ENCODE measurements at regions not wholly inside any gene's neighbourhood (a gene's known extent, or its start where the extent isn't known, plus 50 kb on each side); places are given as distances from the start of the nearest gene placed in this dataset.

DNA sequence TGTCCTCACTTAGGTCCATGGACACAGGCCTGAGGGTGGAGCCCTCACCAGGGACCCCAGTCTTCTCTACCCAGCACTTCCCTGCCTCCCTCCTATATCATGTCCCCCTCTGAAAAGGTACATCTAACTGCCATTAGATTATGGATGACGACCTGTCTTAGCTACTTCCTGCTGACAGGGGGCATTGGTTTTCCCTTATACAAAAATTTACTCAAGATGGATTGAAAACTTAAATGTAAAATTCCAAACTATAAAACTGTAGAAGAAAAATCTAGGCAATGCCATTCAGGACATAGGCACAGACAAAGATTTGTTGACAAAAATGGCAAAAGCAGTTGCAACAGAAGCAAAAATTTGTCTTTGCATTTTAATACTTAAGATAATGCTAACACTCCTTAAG lies 623.2 kb upstream of the FAM174A start:
- Histone ChIP-seq H3K4me3 (IDR thresholded peaks at IDR 0.05; ENCODE audit: insufficient read depth, low read depth, low read length) (no peak overlapping the region), H3K9ac (no peak overlapping the region), H2AFZ (ENCODE audit: low read depth) (no peak overlapping the region), H3K27me3 (ENCODE audit: insufficient read depth, low read depth) (no peaks in the 10 kb centered on the region), H3K79me2 (ENCODE audit: insufficient read depth, low read depth) (no peaks in the 10 kb centered on the region), H3K27ac (no peak overlapping the region), H3K4me2 (no peak overlapping the region), H3K4me1 (ENCODE audit: low read depth, poor library complexity, severe bottlenecking) (no peaks in the 10 kb centered on the region), H4K20me1 (ENCODE audit: insufficient read depth) (no peaks in the 10 kb centered on the region), H3K36me3 (ENCODE audit: insufficient read depth) (no peaks in the 10 kb centered on the region)
- TF ChIP-seq, protein P1, sequence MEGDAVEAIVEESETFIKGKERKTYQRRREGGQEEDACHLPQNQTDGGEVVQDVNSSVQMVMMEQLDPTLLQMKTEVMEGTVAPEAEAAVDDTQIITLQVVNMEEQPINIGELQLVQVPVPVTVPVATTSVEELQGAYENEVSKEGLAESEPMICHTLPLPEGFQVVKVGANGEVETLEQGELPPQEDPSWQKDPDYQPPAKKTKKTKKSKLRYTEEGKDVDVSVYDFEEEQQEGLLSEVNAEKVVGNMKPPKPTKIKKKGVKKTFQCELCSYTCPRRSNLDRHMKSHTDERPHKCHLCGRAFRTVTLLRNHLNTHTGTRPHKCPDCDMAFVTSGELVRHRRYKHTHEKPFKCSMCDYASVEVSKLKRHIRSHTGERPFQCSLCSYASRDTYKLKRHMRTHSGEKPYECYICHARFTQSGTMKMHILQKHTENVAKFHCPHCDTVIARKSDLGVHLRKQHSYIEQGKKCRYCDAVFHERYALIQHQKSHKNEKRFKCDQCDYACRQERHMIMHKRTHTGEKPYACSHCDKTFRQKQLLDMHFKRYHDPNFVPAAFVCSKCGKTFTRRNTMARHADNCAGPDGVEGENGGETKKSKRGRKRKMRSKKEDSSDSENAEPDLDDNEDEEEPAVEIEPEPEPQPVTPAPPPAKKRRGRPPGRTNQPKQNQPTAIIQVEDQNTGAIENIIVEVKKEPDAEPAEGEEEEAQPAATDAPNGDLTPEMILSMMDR (conservative IDR thresholded peaks at IDR 0.05; ENCODE audit: low read depth, low read length): peak; percentile 21; the same call in 1 of the 2 replicates

DNA sequence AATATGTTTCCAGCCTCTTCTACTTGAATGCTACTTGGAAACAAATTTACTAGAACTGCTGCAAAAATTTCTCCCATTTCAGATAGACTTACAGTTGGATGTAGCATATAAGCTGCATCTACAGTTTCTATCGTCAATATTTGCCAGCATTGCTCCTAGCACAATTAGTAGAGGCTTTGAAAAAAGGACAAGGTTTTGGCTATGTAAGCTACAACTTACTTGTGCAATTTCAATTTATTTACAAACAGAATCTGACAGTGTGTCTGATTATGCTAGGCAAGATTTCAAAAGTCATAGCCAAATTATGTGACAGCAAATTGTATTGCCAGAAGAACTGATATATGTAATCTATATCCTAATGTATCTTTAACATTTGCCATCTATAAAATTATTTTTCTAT lies 628.4 kb upstream of the FAM174A start:
- Histone ChIP-seq H2AFZ (ENCODE audit: low read depth) (no peak overlapping the region), H3K27me3 (ENCODE audit: insufficient read depth, low read depth) (no peaks in the 10 kb centered on the region), H3K4me3 (IDR thresholded peaks at IDR 0.05; ENCODE audit: insufficient read depth, low read depth, low read length) (no peak overlapping the region), H3K79me2 (ENCODE audit: insufficient read depth, low read depth) (no peaks in the 10 kb centered on the region), H3K9ac (no peak overlapping the region), H3K4me1 (ENCODE audit: low read depth, poor library complexity, severe bottlenecking) (no peaks in the 10 kb centered on the region), H3K36me3 (ENCODE audit: insufficient read depth) (no peaks in the 10 kb centered on the region), H3K27ac (no peak overlapping the region), H3K4me2 (no peak overlapping the region), H4K20me1 (ENCODE audit: insufficient read depth) (no peaks in the 10 kb centered on the region)
- TF ChIP-seq, protein P1 (conservative IDR thresholded peaks at IDR 0.05; ENCODE audit: low read depth, low read length): no peak

DNA sequence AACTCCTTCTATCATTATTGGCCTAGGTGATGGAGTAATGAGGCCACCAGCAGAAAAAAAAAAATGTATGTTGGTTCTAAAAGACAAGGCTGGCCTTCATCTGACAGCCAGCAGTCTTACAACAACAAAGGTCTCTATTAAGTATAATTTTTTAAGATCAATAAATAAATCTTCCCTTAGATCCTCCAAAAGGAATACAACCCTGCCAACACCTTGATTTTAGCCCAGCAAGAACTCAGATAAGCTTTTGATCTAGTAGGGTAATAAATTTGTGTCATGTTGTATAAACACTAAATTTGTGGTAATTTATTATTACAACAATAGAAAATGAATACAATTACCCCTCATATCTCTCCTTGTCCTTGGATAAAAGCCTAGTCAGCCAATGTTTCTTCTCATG lies 633.2 kb upstream of the FAM174A start:
- Histone ChIP-seq H3K27ac (no peak overlapping the region), H2AFZ (ENCODE audit: low read depth) (no peak overlapping the region), H4K20me1 (ENCODE audit: insufficient read depth) (no peaks in the 10 kb centered on the region), H3K4me1 (ENCODE audit: low read depth, poor library complexity, severe bottlenecking) (no peaks in the 10 kb centered on the region), H3K79me2 (ENCODE audit: insufficient read depth, low read depth) (no peaks in the 10 kb centered on the region), H3K4me3 (IDR thresholded peaks at IDR 0.05; ENCODE audit: insufficient read depth, low read depth, low read length) (no peak overlapping the region), H3K36me3 (ENCODE audit: insufficient read depth) (no peaks in the 10 kb centered on the region), H3K27me3 (ENCODE audit: insufficient read depth, low read depth) (no peaks in the 10 kb centered on the region), H3K4me2 (no peak overlapping the region), H3K9ac (no peak overlapping the region)
- TF ChIP-seq, protein P1 (conservative IDR thresholded peaks at IDR 0.05; ENCODE audit: low read depth, low read length): no peak

DNA sequence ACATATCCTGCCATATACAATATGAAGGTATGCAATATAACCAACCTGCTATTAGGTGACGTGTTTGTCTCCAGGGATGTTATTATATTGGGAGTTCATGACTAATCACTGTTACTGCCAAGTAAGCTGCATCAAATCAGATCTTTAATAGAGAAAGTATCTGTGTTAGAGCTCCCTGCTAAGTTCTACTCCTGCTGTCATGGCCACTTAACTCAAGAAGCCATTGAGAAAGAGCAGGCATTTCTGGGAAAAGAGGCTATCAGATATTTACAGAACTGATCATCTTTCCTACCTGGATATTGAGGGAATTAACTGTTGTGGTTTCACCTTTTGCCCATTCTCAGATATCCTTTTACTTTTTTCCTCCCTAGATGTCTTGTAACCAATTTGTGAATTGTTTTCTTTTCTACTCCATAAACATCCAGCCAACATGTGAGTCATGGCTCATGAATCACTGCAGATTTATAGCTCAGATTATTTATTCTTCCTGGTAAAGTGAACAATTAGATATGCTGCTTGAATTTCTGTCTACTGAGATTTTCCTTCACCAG lies 634.8 kb upstream of the FAM174A start:
- H3K79me2 ChIP-seq (ENCODE audit: insufficient read depth, low read depth): no peaks in the 10 kb centered on the region
- no peaks in the 10 kb centered on the region for H3K27me3 ChIP-seq (ENCODE audit: insufficient read depth, low read depth)
- TF ChIP-seq, protein P1 (conservative IDR thresholded peaks at IDR 0.05; ENCODE audit: low read depth, low read length): no peak
- no peaks in the 10 kb centered on the region for H4K20me1 ChIP-seq (ENCODE audit: insufficient read depth)
- no peaks in the 10 kb centered on the region for H3K36me3 ChIP-seq (ENCODE audit: insufficient read depth)
- H2AFZ ChIP-seq (ENCODE audit: low read depth): no peak overlapping the region
- H3K4me1 ChIP-seq (ENCODE audit: low read depth, poor library complexity, severe bottlenecking): no peaks in the 10 kb centered on the region
- no peak overlapping the region for H3K9ac ChIP-seq
- no peak overlapping the region for H3K4me3 ChIP-seq (IDR thresholded peaks at IDR 0.05; ENCODE audit: insufficient read depth, low read depth, low read length)
- H3K27ac ChIP-seq: no peak overlapping the region
- H3K4me2 ChIP-seq: no peak overlapping the region

All from KMS-11 (cell line).